MM.1S (cell line): ENCODE measurements at regions not wholly inside any gene's neighbourhood (a gene's known extent, or its start where the extent isn't known, plus 50 kb on each side); places are given as distances from the start of the nearest gene placed in this dataset.

ENCODE experiments used
- CTCF ChIP-seq: fragments of 300-600 bp; sonication (generic); IDR thresholded peaks from 2 replicates; pipeline ENCODE4 v1.5.1; 2016; ENCODE audit warnings: antibody characterized with exemption, low read length, mixed read lengths
- EZH2 ChIP-seq: fragments of 300-600 bp; sonication (generic); optimal IDR thresholded peaks from 2 replicates; pipeline ENCODE3; 2017; ENCODE audit warnings: low read depth, mild to moderate bottlenecking, antibody characterized with exemption, low read length, mixed read lengths

GRCh38 chr6:111976139-111976538, 77.8 kb upstream of the CCN6 start:
- TF ChIP-seq CTCF (no peak), EZH2 (no peak)
